ENCODE measurements at regions not wholly inside any gene's neighbourhood (a gene's known extent, or its start where the extent isn't known, plus 50 kb on each side); places are given as distances from the start of the nearest gene placed in this dataset.

DNA sequence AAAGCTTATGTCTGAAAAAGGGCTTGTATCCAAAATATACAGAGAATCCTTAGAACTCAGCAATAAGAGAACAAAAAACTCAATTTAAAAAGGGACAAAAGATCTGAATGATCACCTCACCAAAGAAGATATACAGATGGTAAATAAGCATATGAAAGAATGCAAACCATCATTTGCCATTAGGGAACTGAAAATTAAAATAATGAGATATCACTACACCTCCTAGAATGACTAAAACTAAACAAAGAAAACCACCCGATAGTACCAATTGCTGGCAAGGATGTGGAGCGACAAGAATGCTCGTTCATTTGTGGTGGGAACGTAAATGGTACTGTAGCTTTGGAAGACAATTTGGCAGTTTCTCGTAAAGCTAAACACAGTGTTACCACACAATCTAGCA lies 66.9 kb upstream of the MPHOSPH6 start:
- TF ChIP-seq CTCF (IDR thresholded peaks at IDR 0.05) (no peak), GATA2 (CRISPR knock-in tag; IDR thresholded peaks at IDR 0.05) (no peak), POLR2AphosphoS5 (IDR thresholded peaks at IDR 0.05; ENCODE audit: low read depth, low read length) (no peak), REST (IDR thresholded peaks at IDR 0.05; ENCODE audit: low read depth, low read length) (no peak), SMC3 (IDR thresholded peaks at IDR 0.05; ENCODE audit: low read depth, low read length) (no peak), ELF1 (IDR thresholded peaks at IDR 0.05) (no peak), JUND (IDR thresholded peaks at IDR 0.05) (no peak), YY1 (IDR thresholded peaks at IDR 0.05; ENCODE audit: low read depth) (no peak), PBX3 (IDR thresholded peaks at IDR 0.05) (no peak), USF2 (IDR thresholded peaks at IDR 0.05; ENCODE audit: borderline replicate concordance, low read depth, low read length) (no peak), TCF12 (IDR thresholded peaks at IDR 0.05) (no peak), EZH2phosphoT487 (IDR thresholded peaks at IDR 0.05; ENCODE audit: borderline replicate concordance, low read depth) (no peak), ZBTB33 (IDR thresholded peaks at IDR 0.05; ENCODE audit: borderline replicate concordance, low read depth) (no peak)
- TF ChIP-seq, protein P1, sequence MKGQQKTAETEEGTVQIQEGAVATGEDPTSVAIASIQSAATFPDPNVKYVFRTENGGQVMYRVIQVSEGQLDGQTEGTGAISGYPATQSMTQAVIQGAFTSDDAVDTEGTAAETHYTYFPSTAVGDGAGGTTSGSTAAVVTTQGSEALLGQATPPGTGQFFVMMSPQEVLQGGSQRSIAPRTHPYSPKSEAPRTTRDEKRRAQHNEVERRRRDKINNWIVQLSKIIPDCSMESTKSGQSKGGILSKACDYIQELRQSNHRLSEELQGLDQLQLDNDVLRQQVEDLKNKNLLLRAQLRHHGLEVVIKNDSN (IDR thresholded peaks at IDR 0.05; ENCODE audit: borderline replicate concordance, low read depth): no peak

Measured in SK-N-SH (cell line).